ENCODE measurements at regions not wholly inside any gene's neighbourhood (a gene's known extent, or its start where the extent isn't known, plus 50 kb on each side); places are given as distances from the start of the nearest gene placed in this dataset.

- intact Hi-C loops (cut with DNase I; ENCODE audit: low total_unique reads): no loop called here
- H3K36me3 ChIP-seq: no peaks in the 10 kb centered on the region
- H3K27ac ChIP-seq: no peak overlapping the region
- TF ChIP-seq CTCF (IDR thresholded peaks at IDR 0.05) (no peak), POLR2AphosphoS5 (IDR thresholded peaks at IDR 0.05) (no peak), POLR2A (IDR thresholded peaks at IDR 0.05) (no peak)
- H3K4me1 ChIP-seq: no peaks in the 10 kb centered on the region
- H3K27me3 ChIP-seq: no peaks in the 10 kb centered on the region
- DNase-seq (ENCODE audit: low spot score in 2 of 2): no peak
- H3K4me3 ChIP-seq: no peak overlapping the region
- no peaks in the 10 kb centered on the region for H3K9me3 ChIP-seq
These were observed 63.4 kb upstream of the LGALSL start for GRCh38 chr2:64390586-64390985.

GRCh38 chr2:64391424-64391823, 62.5 kb upstream of the LGALSL start:
- Histone ChIP-seq H3K27me3 (no peaks in the 10 kb centered on the region), H3K36me3 (no peaks in the 10 kb centered on the region), H3K4me3 (no peak overlapping the region), H3K9me3 (no peaks in the 10 kb centered on the region), H3K27ac (no peak overlapping the region), H3K4me1 (no peaks in the 10 kb centered on the region)
- no peak for TF ChIP-seq POLR2AphosphoS5 (IDR thresholded peaks at IDR 0.05)
- no peak for TF ChIP-seq CTCF (IDR thresholded peaks at IDR 0.05)
- TF ChIP-seq POLR2A (IDR thresholded peaks at IDR 0.05): no peak
- intact Hi-C loops (cut with DNase I; ENCODE audit: low total_unique reads): no loop called here
- DNase-seq (ENCODE audit: low spot score in 2 of 2): no peak

GRCh38 chr2:64391940-64392339, 62.0 kb upstream of the LGALSL start:
- Histone ChIP-seq H3K9me3 (no peaks in the 10 kb centered on the region), H3K4me3 (no peak overlapping the region), H3K27ac (no peak overlapping the region), H3K4me1 (no peaks in the 10 kb centered on the region), H3K27me3 (no peaks in the 10 kb centered on the region), H3K36me3 (no peaks in the 10 kb centered on the region)
- DNase-seq (ENCODE audit: low spot score in 2 of 2): no peak
- TF ChIP-seq POLR2AphosphoS5 (IDR thresholded peaks at IDR 0.05): no peak
- no peak for TF ChIP-seq CTCF (IDR thresholded peaks at IDR 0.05)
- TF ChIP-seq POLR2A (IDR thresholded peaks at IDR 0.05): no peak
- intact Hi-C loops (cut with DNase I; ENCODE audit: low total_unique reads): no loop called here

- Histone ChIP-seq H3K27me3 (no peaks in the 10 kb centered on the region), H3K4me1 (no peaks in the 10 kb centered on the region), H3K36me3 (no peaks in the 10 kb centered on the region), H3K9me3 (no peaks in the 10 kb centered on the region), H3K4me3 (no peak overlapping the region), H3K27ac (no peak overlapping the region)
- TF ChIP-seq POLR2A (IDR thresholded peaks at IDR 0.05) (no peak), CTCF (IDR thresholded peaks at IDR 0.05) (no peak), POLR2AphosphoS5 (IDR thresholded peaks at IDR 0.05) (no peak)
- no peak for DNase-seq (ENCODE audit: low spot score in 2 of 2)
- intact Hi-C loops (cut with DNase I; ENCODE audit: low total_unique reads): no loop called here
These were observed 61.4 kb upstream of the LGALSL start for GRCh38 chr2:64392529-64392928.

- Histone ChIP-seq H3K36me3 (no peaks in the 10 kb centered on the region), H3K27ac (no peak overlapping the region), H3K4me1 (no peaks in the 10 kb centered on the region), H3K9me3 (no peaks in the 10 kb centered on the region), H3K27me3 (no peaks in the 10 kb centered on the region), H3K4me3 (no peak overlapping the region)
- DNase-seq (ENCODE audit: low spot score in 2 of 2): no peak
- TF ChIP-seq CTCF (IDR thresholded peaks at IDR 0.05): no peak
- TF ChIP-seq POLR2A (IDR thresholded peaks at IDR 0.05): no peak
- no peak for TF ChIP-seq POLR2AphosphoS5 (IDR thresholded peaks at IDR 0.05)
- intact Hi-C loops (cut with DNase I; ENCODE audit: low total_unique reads): no loop called here
These were observed 60.5 kb upstream of the LGALSL start for GRCh38 chr2:64393383-64394010.

All from breast epithelium (tissue), 4 donors.